Gastrocnemius medialis (tissue), 4 donors: ENCODE measurements at regions not wholly inside any gene's neighbourhood (a gene's known extent, or its start where the extent isn't known, plus 50 kb on each side); places are given as distances from the start of the nearest gene placed in this dataset.

Experiments
- ATAC-seq, 2 donors: fragments of 150-250 bp; one replicate each; pipeline ENCODE4 v1.9.1; 2016
- DNase-seq, 2 donors: peaks; one replicate each; pipeline ENCODE4 v3.0.0-alpha.2; 2019
- H3K27ac ChIP-seq, 4 donors: fragments of 200-600 bp; sonication (generic); 1 replicate in 1 of 4; 2 replicates in 3 of 4; pipeline ENCODE4 v1.5.1; 2016 to 2018; ENCODE audit warnings: mild to moderate bottlenecking in 2 of 4, moderate library complexity in 1 of 4
- H3K27me3 ChIP-seq, 3 donors: fragments of 200-600 bp; sonication (generic) in 2 of 3; 1 replicate in 1 of 3; 2 replicates in 2 of 3; pipeline versions ENCODE4 v1.5.1 to v1.6.0; 2016 to 2019; ENCODE audit warnings: mild to moderate bottlenecking in 1 of 3, moderate library complexity in 1 of 3
- H3K36me3 ChIP-seq, 2 donors: fragments of 200-600 bp; sonication (generic) in 1 of 2; one replicate each; pipeline ENCODE4 v1.5.1; 2017 to 2018
- H3K4me1 ChIP-seq, 2 donors: fragments of 200-600 bp; sonication (generic) in 1 of 2; one replicate each; pipeline ENCODE4 v1.5.1; 2016 to 2017; ENCODE audit warnings: mild to moderate bottlenecking in 2 of 2
- H3K4me3 ChIP-seq, 4 donors: fragments of 200-600 bp; sonication (generic) in 3 of 4; 1 replicate in 1 of 4; 2 replicates in 3 of 4; pipeline ENCODE4 v1.5.1; 2016 to 2019; ENCODE audit warnings: mild to moderate bottlenecking in 2 of 4
- H3K9me3 ChIP-seq, 3 donors: fragments of 200-600 bp; sonication (generic) in 2 of 3; 1 replicate in 1 of 3; 2 replicates in 2 of 3; pipeline ENCODE4 v1.5.1; 2016 to 2019
- POLR2A ChIP-seq, 2 donors: fragments of 450-650 bp; IDR thresholded peaks; one replicate each; pipeline ENCODE4 v1.6.1; 2017; ENCODE audit warnings: antibody characterized with exemption in 2 of 2, mild to moderate bottlenecking in 2 of 2, moderate library complexity in 2 of 2
- in situ Hi-C, 4 donors: fragments of 200-750 bp; cut with MboI; loops; one replicate each; pipeline versions ENCODE4 v1.15.0 to v1.8.0; 2017; ENCODE audit warnings: low sequenced_read_pairs in 4 of 4
- intact Hi-C: fragments of 100-400 bp; cut with DNase I; formaldehyde crosslinking; loops from one replicate; pipeline ENCODE4 v1.15.1; 2023; ENCODE audit warnings: low total_unique reads
- TF ChIP-seq, protein P1 (sequence below), 5 experiments: fragments of 450-650 bp in 3 of 5; fragments of 200-600 bp in 2 of 5; sonication (generic) in 2 of 5; IDR thresholded peaks in 4 of 5; conservative IDR thresholded peaks in 1 of 5; 1 replicate in 4 of 5; 2 replicates in 1 of 5; pipeline ENCODE4 v1.5.1; 2016 to 2019; ENCODE audit warnings: antibody characterized with exemption in 5 of 5, mild to moderate bottlenecking in 3 of 5, moderate library complexity in 3 of 5

DNA sequence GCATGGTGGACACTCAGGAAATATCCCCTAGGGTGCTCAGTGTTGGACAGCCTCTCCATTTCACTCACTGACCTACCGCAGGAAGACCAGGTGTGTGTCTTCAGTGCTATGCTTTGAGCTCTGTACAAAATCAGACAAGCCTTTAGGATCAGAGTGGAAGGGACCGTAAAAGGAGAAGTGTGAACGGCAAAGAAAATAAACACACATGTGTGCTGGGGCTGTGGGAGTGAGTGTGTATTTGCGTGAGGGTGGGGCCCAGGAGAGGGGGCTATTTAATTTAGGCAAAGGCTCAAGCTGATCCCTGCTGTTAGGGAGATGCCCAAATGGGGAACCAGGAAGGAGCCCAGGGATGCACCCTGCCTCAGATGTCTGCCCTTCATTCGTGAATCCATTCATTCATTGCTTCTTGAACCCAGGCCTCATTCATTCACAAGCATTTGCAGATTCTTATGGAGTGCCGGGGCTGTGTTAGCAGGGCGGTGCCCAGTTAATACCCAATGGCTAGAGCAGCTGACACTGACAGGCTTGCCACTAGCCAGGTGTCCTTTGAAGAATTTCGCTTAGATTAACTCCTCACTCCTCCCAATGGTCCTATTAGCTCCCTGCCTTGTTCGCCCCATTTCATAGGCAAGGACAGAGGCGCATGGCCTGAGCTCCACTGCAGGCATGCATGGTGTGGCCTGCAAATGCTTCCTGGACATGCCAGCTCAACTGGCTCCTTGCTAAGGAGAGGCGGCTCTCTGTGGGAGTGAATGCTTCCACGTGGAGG is 296.7 kb upstream of the FOXF1 start:
- in situ Hi-C loops = no loop called here
- H3K36me3 ChIP-seq = no peaks in the 10 kb centered on the region
- DNase-seq (no peak), ATAC-seq (no peak)
- no peak for TF ChIP-seq POLR2A (IDR thresholded peaks at IDR 0.05)
- TF ChIP-seq, protein P1, sequence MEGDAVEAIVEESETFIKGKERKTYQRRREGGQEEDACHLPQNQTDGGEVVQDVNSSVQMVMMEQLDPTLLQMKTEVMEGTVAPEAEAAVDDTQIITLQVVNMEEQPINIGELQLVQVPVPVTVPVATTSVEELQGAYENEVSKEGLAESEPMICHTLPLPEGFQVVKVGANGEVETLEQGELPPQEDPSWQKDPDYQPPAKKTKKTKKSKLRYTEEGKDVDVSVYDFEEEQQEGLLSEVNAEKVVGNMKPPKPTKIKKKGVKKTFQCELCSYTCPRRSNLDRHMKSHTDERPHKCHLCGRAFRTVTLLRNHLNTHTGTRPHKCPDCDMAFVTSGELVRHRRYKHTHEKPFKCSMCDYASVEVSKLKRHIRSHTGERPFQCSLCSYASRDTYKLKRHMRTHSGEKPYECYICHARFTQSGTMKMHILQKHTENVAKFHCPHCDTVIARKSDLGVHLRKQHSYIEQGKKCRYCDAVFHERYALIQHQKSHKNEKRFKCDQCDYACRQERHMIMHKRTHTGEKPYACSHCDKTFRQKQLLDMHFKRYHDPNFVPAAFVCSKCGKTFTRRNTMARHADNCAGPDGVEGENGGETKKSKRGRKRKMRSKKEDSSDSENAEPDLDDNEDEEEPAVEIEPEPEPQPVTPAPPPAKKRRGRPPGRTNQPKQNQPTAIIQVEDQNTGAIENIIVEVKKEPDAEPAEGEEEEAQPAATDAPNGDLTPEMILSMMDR (IDR thresholded peaks at IDR 0.05 in 4 of 5, conservative IDR thresholded peaks at IDR 0.05 in 1 of 5) = no peak
- no peaks in the 10 kb centered on the region for H3K4me1 ChIP-seq
- H3K27me3 ChIP-seq = peaks cover 0 to 3% (median 0%) of the 10 kb centered on the region in 3 donors
- no peak overlapping the region for H3K4me3 ChIP-seq
- intact Hi-C loops = no loop called here
- no peaks in the 10 kb centered on the region for H3K9me3 ChIP-seq
- H3K27ac ChIP-seq = no peak overlapping the region

DNA sequence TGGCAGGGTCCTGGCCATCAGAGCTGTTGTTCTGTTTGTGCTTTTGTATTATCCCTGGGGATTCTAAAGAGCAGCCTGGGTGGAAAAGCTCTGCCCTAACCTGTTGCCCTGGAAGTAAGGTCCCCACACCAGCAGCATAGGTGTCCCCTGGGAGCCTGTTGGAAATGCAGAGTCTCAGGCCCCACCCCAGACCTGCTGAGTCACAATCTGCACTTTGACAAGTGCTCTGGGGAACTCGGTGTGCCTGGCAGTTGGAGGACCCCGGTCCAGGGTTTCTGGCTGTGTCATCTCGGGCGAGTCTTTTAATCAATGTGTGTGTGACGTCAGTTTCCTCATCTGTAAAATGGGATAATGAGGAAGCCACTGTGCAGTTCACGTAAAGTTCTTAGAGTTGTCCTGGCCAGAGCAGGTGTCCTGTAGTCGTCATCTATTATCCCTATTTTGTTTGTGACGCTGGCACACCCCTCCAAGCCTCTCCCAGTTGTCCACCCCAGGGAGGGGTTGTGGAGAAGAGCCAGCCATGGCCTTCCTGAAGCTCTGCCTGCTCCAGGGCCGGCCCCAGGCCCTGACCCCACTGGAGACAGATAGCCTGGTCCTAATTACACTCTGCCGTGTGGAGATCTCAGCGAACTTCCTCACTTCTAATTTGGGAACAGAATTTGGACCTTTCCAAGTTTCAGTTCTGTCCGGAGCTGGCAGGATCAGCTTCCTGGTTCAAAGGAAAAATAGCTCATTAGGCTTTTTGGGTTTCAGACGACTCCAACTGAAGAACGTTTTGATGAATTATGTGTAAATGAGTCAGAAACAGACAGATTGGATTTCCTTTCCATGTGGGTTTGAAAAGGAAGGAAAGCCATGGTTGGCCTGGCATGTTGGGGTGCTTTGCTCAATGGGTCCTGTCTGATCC is 295.7 kb upstream of the FOXF1 start:
- DNase-seq (no peak), ATAC-seq (no peak)
- Histone ChIP-seq H3K27ac (no peak overlapping the region), H3K27me3 (peaks cover 0 to 3% (median under 1%) of the 10 kb centered on the region in 3 donors), H3K9me3 (no peaks in the 10 kb centered on the region), H3K36me3 (no peaks in the 10 kb centered on the region), H3K4me1 (no peaks in the 10 kb centered on the region), H3K4me3 (no peak overlapping the region)
- intact Hi-C loops (no loop called here), in situ Hi-C loops (no loop called here)
- no peak for TF ChIP-seq POLR2A (IDR thresholded peaks at IDR 0.05)
- TF ChIP-seq, protein P1 (IDR thresholded peaks at IDR 0.05 in 4 of 5, conservative IDR thresholded peaks at IDR 0.05 in 1 of 5) = no peak

DNA sequence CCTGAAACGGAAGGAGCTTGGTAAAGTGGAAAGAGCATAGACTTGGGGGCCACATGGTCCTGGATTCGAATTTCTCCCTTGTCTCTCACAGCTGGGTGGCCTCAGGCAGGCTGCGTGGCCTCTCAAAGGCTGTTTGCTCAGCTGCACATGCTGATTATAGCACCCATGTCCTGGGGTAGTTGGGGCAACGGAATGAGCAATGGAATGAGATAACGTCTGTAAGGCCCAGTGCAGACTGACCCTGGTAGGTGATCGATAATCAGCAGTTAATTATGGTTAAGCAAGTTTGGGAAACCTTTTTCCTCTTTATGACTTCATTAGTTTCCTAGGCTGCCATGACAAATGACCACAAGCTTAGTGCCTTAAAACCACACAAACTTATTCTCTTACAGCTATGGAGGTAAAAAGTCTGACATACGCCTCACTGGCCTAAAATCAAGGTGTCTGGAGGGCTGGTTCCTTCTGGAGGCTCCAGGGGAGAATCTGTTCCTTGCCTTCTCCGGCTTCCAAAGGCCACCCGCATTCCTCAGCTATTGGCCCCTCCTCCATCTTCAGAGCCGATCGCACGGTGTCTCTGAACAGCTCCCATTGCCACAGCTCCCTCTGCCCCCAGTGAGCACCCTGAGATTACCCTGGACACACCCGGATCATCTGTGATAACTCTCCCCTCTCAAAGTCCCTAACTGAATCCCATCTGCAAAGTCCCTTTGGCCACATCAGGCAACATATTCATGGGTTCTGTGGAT is 294.9 kb upstream of the FOXF1 start:
- no peak for DNase-seq
- no peaks in the 10 kb centered on the region for H3K9me3 ChIP-seq
- no peak overlapping the region for H3K4me3 ChIP-seq
- H3K36me3 ChIP-seq = no peaks in the 10 kb centered on the region
- no peak for ATAC-seq
- H3K27ac ChIP-seq = no peak overlapping the region
- in situ Hi-C loops = no loop called here
- intact Hi-C loops = no loop called here
- H3K27me3 ChIP-seq = peaks cover 0 to 8% (median 3%) of the 10 kb centered on the region in 3 donors
- no peaks in the 10 kb centered on the region for H3K4me1 ChIP-seq
- TF ChIP-seq, protein P1 (IDR thresholded peaks at IDR 0.05 in 4 of 5, conservative IDR thresholded peaks at IDR 0.05 in 1 of 5) = no peak
- no peak for TF ChIP-seq POLR2A (IDR thresholded peaks at IDR 0.05)

DNA sequence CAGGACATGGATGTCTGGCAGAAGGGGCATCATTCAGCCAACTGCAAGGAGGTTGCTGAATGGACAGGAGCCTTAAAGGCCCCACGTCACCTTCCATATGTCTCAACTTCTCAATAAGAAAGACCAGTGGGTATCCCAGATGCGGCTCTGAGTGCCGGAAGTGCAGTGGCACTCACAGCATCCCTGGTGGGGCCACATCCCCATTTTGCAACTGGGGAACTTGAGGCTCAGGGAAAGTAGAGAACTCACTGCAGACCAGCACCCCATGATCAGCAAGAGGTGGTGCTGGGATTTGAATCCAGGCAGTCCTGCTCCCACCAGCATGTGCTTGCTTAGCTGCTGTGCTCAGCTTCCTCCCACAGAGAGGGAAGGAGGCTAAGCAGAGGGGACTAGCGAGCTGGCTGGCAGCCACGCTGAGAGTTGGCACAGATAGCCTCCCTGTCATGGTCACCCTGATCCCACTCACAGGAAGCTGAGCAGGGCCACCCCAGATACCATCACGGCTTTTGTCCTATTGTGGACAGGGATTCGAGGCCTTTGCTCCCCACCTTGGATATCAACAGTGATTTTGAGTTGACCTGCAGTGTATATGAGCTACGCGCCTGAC is 294.2 kb upstream of the FOXF1 start:
- H3K36me3 ChIP-seq = no peaks in the 10 kb centered on the region
- H3K4me3 ChIP-seq = no peak overlapping the region
- no peaks in the 10 kb centered on the region for H3K9me3 ChIP-seq
- H3K27ac ChIP-seq = no peak overlapping the region
- intact Hi-C loops = no loop called here
- no peaks in the 10 kb centered on the region for H3K4me1 ChIP-seq
- in situ Hi-C loops = no loop called here
- no peak for ATAC-seq
- peaks cover 0 to 14% (median 3%) of the 10 kb centered on the region in 3 donors for H3K27me3 ChIP-seq
- TF ChIP-seq POLR2A (IDR thresholded peaks at IDR 0.05) = no peak
- no peak for DNase-seq
